OCI-M2 (cell line): ENCODE measurements at regions not wholly inside any gene's neighbourhood (a gene's known extent, or its start where the extent isn't known, plus 50 kb on each side); places are given as distances from the start of the nearest gene placed in this dataset.

Experiments
- DNase-seq: peaks from one replicate; lab custom pipeline; 2025; ENCODE audit not compliant: unreplicated experiment; lab: John Stamatoyannopoulos, UW

DNA sequence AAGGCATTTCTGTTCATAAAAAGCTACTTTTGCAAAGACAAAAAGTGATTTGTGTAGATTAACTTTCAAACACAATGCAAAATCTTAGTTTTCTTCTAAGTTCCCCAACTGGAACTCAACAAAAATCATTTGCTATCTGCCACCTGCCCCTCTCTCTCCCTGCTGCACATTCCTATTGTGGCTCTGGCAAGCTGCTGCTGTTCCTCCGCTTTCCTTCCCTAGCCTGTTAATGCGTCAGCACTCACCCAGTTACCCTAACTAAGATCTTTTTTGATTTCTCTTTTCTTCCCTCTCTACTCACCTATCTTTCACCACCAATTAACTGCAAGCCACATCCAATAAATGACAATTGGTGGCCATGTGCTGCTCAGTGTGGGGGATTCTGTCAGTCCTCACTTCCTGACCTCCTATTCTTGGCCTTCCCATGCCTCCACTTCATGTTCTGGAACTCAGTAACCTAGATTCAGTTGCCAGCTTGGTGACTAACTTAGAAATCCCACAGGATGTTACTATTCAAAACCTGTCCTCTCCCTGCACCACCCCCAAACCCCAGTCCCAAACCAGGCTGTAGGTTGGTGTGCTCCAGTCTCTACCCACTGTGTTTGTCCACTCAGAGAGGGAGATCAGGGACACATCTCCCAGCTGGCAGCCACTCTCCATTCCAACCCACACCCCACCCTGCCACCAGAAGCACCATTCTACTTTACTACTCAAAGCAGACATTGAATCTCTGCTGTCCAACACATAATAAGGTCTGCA is 140.2 kb upstream of the CTTNBP2 start:
- no peak for DNase-seq

DNA sequence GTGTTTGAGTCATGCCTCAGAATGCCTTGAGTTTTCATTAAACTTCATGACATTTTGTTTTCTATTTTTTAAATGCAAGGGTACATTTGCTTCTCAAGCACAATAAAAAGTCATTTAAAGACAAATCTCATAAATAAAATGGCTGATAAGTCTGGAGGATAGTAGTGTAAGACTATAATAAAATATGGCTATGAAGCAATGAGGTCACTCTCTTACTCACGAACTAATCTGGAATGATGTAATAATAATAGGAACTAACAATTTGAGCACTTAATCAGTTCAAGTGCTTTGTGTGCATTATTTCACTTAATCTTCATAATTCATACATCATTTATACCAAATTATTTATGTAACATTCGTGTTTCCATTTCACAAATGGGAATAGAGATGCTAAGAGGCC is 149.3 kb upstream of the CTTNBP2 start:
- DNase-seq: no peak

DNA sequence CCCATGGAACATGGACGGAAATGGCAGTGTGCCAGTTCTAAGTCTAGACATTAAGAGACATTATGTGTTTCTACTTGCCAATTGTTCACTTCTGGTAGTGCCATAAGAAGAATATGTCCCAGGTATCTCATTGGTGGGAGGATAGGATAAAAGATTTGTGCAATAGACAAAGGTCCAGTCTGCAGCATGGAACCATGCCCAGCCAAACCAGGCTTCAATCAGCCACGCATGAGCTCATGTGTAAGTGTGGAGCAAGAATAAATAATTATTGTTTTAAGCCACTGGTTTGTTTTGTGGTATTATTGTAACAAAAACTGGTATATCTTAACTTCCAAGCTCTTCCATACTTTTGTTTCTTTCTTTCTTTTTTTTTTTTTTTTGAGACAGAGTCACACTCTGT is 153.6 kb upstream of the CTTNBP2 start:
- no peak for DNase-seq

DNA sequence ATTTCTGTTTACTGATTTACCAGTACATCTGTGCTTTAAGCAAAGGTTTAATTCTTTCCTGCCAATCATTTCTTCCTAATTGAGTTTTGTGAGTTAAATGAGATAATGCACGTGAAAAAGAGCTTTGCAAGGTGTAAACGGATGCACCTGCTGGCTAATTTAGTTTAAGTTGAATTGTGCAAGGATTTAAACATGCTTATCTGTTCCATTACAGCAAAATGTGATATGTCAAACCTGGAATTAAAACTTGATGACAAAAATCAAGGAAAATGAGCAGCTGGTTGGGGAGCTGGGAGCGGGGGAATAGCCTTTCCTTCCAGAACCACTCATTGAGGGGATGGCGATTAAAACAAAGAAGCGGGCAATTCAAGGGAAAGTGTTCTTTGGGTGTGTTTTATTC is 155.0 kb upstream of the CTTNBP2 start:
- DNase-seq: no peak

DNA sequence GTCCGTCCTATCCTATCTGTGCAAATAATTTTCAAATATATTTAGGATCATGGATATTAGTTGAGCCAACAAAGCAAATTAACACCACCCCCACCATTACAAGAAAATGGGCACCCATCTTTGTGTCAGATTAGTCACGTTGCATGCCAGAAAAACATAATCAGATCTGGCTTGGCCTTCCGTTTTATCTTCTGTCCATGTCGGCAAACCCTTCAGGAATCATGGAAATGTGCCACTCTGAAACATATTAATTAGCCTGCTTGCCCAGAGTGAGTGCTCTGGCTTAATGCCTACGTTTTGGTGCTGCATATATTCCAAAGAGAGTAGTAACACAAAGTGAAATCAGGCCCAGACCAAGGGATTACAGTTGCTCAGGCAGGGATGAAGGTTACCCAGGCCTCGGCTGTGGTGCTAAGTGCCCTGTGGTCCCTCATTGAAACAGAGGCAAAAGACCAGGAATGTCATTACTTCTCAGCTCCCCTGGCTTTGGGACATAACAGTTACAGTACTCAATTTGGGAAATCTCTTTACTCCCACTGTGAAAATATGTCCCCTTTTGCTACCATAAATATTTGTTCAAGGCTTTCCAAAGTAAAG is 154.0 kb upstream of the LSM8 start:
- DNase-seq: no peak

DNA sequence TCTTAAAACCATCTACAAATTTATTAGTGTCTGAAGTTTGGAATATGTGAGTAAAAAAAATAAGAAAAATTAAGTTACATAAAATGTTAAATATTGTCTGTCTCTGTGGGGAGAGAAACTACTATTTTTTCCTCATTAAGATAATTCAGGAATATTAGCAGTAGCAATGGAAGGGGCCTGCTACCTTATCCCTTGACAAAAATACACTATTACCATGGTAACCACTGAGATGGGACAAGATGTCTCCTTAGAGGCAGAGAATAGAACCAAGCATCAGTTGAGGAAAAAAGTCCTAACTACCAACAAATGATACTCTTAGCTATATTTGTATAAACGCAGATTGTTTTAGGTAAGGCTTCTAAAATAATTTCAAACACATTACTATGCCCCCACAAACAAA is 150.7 kb upstream of the LSM8 start:
- no peak for DNase-seq

DNA sequence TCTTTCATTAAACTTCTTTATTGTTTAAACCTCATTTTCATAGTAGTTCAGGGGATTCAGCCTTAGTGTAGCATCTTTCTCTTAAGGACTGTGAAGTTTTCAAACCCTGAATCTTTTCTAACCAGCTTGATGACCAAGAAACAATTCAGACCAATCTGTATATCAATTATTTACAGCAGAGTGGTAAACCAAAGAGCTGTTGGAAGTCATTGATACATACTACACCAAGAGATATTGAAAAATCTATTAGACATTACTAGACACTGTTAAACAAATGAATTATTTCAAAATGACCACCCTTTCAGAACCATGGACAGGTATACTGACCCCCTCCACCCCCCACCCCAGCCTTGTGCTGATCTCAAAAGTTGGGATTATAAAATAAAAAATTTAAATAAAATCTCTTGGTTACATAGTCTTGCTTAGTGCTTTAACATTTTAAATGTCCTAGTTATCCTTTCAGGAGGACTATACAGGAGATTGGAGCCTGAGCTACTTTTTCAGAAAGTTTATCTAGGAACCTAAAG is 143.9 kb upstream of the LSM8 start:
- DNase-seq: no peak

DNA sequence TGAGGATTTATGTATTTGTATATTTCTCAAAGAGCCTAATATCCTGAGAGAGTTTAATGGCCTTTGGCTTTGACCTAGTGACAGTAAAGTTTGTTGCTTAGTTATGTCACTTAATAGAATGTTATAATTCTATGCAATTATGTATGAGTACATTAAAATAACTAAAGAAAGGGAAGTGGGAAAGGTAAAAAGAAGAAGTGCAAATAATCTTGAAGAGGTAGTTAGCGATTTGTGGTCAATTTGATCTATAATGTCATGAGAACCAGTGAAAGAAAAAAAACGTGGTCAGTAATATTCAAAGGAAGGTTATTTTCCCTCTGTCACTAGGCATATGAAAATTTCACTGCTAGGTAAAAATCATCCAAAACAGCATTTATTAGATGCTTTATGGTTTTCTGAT is 143.4 kb upstream of the LSM8 start:
- no peak for DNase-seq

DNA sequence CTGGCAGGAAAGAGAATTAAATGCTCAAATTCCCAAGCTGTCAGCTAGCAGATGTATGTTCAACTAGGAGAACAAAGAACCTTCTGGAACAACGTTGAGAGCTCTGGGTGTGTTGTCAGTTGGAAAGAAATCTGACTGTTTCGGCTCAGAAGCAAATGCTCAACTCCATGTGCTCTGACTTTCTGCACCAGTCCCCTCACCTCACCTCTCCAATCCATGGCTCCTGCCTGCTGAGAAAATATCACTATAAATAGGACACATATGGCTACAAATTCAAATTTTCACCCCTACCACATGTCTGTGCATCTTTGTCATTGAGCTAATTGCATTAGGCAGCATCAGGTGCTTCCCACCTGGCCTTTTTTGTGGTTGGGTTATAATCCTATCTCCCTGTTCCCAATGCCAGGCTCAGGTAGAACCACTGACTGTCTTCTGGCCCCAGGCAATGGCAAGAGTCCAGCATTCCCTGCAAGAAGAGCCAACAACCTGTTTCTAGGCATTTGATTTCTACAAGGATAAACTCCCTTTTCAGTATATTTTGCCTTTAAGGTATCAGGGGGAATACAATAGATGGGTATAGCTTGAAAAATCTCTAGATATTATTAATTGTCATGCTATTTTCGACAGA is 142.6 kb upstream of the LSM8 start:
- no peak for DNase-seq

DNA sequence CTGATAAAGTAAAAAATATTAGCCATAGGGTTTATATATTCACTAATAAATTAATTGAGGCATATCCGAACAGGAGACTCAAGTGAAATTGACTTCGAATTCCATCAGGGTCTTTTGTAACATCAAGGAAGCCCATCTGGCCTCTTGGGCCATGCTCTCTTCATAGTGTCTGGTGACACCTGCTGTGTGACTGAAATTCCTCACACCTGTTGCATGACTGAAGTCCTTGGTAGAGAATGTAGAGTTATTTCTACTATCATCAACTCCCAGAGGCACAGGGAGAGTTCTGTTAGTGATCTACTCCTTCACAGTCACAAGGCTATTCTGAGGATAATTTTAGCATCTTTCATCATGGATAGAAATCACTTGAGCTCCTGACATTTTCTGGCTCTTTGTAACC is 138.3 kb upstream of the LSM8 start:
- no peak for DNase-seq

DNA sequence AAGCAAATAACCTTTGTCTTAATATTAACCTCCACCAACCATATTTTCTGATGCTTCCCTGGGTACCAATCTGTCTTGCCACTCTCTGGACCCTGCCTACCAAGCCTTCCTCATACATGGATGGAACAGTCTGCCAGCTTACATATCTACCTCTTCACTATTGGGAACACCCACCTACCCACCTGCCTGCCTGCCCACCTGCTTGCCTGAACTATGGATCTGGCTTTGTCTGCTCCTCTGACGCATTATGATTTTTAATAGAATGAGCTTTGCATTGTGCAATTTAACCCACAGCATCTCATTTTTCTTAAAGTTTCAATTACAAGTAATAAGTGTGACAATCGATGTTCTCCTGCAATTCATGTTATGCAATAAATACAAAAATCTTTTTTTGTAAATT is 137.9 kb upstream of the LSM8 start:
- no peak for DNase-seq

DNA sequence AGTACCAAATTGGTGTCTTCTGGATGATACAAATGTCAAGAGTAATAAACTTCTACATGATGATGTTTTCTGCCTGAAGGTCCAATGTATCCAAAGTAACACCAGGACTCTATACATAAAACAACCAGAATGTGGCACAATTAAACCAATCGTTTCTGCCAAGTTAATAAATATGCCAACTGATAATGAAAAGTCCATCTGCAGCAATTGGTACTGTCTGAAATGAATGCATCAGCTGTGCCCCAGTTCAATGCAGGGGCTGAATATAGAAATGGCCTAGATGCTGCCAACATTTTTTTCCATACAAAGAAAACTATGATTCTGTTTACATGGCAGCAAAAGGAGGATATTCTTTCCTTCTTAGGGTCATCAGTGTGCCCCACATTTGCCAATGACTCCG is 137.2 kb upstream of the LSM8 start:
- DNase-seq: no peak

DNA sequence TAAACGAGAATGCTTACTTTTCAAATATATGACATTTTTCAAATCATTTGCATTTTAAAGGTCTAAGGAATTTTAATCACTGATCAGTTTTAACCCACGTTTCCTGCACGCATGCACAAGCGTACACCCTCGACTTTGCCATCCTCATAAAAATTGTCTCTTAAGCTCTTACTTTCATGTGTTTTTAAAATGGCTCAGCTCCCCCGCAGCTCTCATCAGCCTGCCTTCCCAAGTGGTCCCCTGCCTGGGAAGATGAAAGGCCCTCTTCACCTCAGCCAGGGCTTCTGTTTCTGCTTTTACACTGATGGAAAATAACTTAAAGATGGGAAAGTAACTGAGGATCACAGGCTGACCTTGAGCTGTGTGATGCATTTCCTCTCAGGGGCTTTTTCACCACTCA is 131.6 kb upstream of the LSM8 start:
- no peak for DNase-seq

DNA sequence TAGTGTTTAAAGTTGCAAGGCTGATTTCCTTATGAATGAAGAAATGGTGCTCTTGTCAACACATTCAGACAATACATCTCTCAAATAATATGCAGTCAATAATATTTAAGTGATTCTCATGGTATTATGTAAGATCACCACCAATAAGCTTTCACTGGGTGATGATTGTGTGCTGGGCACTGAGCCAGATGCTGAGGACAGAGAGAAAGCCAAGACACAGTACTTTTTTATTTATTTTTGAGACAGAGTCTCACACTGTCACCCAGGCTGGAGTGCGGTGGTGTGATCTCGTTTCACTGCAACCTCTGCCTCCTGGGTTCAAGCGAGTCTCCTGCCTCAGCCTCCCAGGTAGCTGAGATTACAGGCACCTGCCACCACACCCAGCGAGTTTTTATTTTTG is 130.6 kb upstream of the LSM8 start:
- no peak for DNase-seq

DNA sequence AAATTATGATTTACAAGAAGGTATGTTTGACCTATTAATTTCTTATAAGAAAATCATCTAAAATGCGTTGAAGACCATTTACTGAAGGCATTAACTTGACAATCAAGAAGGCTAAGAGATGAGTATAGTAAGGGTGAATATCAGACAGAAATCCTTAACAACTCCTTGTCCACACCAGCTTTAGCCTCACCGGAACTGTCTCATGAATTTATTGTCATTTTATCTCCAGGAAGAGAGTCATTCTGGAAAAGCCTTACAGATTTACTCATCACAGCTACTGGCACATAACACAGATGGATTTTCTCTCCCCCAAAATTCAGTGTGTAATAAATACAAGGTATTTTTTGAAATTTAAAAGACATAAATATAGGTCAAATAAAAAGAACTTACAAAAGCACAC is 129.4 kb upstream of the LSM8 start:
- DNase-seq: no peak

DNA sequence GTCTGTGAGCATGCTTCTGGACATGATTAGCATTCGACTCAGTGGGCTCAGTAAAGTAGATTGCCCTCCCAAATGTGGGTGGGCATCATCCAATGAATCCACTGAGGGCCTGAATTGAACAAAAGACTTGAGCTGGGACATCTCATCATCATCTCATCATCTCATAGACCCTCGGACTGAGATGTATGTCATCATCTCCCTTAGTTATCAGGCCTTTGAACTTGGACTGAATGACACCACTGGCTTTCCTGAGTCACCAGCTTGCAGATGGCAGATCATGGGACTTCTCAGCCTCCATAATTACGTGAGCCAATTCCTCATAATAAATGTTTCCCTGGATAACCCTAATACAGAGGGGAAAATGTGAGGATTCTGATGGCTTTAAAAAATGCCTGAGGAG is 128.3 kb upstream of the LSM8 start:
- DNase-seq: no peak

DNA sequence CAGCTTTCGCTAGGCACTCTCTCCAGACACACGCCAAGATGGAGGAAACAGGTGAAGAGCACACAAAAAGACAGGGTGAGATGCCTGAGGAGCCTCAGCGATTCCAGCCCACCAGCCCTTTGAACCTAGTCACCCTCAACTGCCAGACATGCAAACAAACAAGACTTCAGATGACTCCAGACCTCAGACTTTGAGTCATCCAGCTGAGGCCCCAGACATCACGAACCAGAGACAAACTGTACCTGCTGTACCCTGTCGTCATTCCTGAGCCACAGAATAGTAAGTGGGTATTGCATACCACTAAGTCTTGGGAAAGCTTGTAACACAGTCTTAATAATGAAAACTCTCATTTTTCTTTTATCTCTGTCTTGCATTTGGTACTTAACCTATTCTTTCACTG is 126.6 kb upstream of the LSM8 start:
- no peak for DNase-seq

DNA sequence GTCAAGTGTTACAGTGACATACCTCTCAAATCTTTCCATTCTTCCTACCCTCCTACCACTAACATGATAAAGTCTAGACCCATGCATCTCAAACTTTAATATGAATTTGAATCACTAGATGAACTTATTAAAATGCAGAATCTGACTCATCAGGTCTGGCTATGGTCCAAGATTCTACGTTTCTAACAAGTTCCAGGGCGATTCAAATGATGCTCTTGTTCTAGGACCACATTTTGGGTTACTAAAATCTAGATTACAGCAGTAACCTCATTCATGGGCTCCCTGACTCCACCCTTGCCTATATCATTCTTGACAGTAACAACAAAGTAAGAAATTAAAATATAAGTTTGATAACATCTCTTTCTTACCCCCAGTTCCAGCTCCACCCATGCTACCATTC is 124.8 kb upstream of the LSM8 start:
- DNase-seq: no peak

DNA sequence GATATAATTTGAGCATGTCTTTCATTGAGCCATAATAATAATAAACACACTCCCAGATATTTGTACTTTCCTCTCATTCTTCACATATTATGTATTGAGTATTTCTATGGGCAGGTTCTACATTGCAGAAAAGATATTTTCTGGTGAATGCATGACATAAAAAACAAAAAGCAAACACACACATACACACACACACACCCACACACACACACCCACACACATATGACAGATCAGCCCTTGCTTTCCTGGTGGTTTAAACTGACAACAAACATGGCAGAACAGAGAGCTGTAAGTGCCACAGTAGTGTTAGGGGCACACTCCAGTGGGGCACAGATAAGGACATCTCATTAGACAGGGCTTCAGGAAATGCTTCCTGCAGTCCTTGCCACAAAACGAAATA is 123.3 kb upstream of the LSM8 start:
- no peak for DNase-seq

DNA sequence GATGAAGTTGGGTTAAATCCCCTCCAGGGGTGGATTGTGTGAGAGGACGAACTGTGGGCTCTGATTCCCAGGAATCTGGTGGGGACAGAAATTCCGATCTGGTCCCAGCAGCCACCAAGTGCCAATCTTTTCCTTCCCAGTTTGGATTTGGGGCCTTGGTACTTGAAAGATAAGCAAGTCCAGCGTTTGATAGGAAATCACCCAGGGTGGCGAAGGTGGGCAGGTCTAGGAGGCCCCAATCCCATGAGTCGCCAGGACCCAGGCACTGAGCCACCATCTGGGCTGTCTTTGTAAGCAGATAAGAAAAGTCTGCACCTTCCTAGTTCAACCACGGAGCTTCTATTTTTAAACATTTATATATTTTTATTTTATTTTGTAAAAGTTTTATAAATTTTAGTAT is 122.6 kb upstream of the LSM8 start:
- DNase-seq: no peak

DNA sequence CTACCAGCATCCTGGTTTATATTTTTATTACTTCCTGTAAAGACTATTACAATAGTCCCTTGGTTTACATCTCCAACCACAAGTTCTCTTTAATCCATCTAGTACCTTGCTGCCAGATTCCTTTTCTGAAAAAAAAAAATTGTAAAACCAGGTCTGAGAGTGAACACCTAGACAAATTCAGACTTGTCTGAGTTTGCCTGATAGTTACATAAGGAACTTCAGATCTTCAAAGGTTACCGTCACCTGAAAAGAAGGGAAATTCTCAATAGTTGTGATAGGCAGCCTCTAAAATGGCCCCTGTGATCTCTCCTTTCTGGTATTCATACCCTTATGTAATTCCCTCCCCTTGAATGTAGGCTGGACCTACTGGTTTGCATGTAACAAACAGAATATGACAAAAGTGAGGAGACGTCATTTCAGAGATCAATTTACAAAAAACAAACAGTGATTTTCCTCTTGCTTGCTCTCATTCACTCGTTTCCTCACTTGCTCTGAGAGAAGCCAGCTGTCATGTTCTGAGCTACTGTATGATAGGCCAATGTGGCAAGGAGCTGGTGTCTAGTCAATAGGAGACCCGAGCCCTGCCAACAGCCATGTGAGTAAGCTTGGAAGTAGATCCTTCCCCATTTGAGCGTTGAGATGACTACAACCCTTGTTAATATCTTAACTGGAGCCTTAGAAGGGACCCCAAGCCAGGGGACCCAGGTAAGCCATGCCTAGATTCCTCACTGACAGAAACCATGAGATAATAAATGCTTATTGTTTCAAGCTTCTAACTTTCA is 110.9 kb upstream of the LSM8 start:
- no peak for DNase-seq

DNA sequence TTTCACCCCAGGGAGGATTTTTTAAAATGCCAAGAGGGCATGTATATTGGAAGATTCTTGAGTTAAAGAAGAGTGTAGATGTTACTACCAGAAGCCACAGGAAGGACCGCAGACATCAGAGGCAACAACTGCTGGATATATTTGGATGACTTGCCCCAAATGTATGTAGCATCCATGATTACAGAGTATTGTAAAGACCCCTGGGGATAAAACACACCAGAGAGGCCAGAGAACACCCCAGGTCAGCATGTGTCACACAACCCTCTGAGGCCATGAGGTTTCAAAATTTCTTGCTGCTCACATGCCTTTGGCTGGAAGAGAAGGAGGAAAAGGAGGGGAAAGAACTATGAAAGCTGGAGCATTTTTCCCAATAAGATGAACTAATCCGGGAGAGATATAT is 108.0 kb upstream of the LSM8 start:
- DNase-seq: no peak
